HepG2 (cell line): ENCODE measurements at regions not wholly inside any gene's neighbourhood (a gene's known extent, or its start where the extent isn't known, plus 50 kb on each side); places are given as distances from the start of the nearest gene placed in this dataset.

Experiments
- ATAC-seq: fragments of 200-7000 bp; cut with Tn5 transposase; 3 replicates; pipeline ENCODE4 v1.9.1; 2020; ENCODE audit warnings: mild to moderate bottlenecking, moderate library complexity
- BruUV-seq: library from RNA; stranded (reverse); fragments of 400-500 nt; replicated peaks from 2 replicates; lab custom pipeline; 2021; lab: Mats Ljungman, UMichigan
- CTCF ChIA-PET: fragments of 300-600 bp; formaldehyde crosslinking; extraction: SDS; loops from one replicate; lab custom pipeline; 2021; ENCODE audit warnings: low total read pairs, inconsistent platforms, low intra/inter-chr PET ratio; lab: Yijun Ruan, JAX
- POLR2A ChIA-PET: fragments of 350-600 bp; sonication (Branson Sonifier 250); formaldehyde crosslinking; loops from one replicate; lab custom pipeline; 2020; ENCODE audit warnings: antibody characterized with exemption, inconsistent platforms; lab: Yijun Ruan, JAX
- DNase-seq: peaks from one replicate; pipeline ENCODE4 v3.0.0-alpha.2; 2015; ENCODE audit warnings: low spot score
- FAIRE-seq: peaks from 3 replicates; lab custom pipeline; 2011; peaks lifted over from hg19 to GRCh38; lab: Jason Lieb, UNC
- H2AFZ ChIP-seq: one replicate; pipeline ENCODE4 v1.6.1; 2011; ENCODE audit warnings: low read length, inconsistent platforms
- H3K27ac ChIP-seq: fragments of 300-600 bp; 3 replicates; pipeline ENCODE4 v1.8.0; 2011; ENCODE audit warnings: mixed run types, mild to moderate bottlenecking, mixed read lengths, low read length, inconsistent platforms; ENCODE audit not compliant: insufficient read depth; ENCODE audit errors: extremely low read length
- H3K27me3 ChIP-seq, 2 experiments: fragments of 200-600 bp in 1 of 2; 2 replicates in 1 of 2; 3 replicates in 1 of 2; pipeline versions ENCODE4 v1.6.0 to v1.8.0; 2011; ENCODE audit warnings: low read length in 2 of 2, mild to moderate bottlenecking in 2 of 2, moderate library complexity in 2 of 2, inconsistent platforms in 1 of 2; ENCODE audit not compliant: insufficient read depth in 2 of 2, control insufficient read depth in 1 of 2
- H3K36me3 ChIP-seq, 2 experiments: fragments of 200-600 bp in 1 of 2; replicated peaks in 1 of 2; 2 replicates in 1 of 2; 3 replicates in 1 of 2; pipeline versions ENCODE4 v1.5.1 to v1.8.0; 2011; ENCODE audit warnings: low read length in 2 of 2, inconsistent platforms in 1 of 2; ENCODE audit not compliant: insufficient read depth in 2 of 2, control insufficient read depth in 1 of 2
- H3K4me1 ChIP-seq: 2 replicates; pipeline ENCODE4 v1.5.1; 2012; ENCODE audit warnings: low read length, inconsistent platforms; ENCODE audit not compliant: insufficient read depth
- H3K4me2 ChIP-seq: 2 replicates; pipeline ENCODE4 v1.6.0; 2011; ENCODE audit warnings: low read depth, low read length, inconsistent platforms
- H3K4me3 ChIP-seq, 3 experiments: fragments of 200-600 bp in 1 of 3; sonication (generic), shearing (Covaris generic) in 1 of 3; replicated peaks in 1 of 3; 2 replicates each; pipeline ENCODE4 v1.5.1; 2011 to 2016; ENCODE audit warnings: low read length in 3 of 3, inconsistent platforms in 2 of 3, low read depth in 2 of 3, mild to moderate bottlenecking in 2 of 3, control low read depth in 1 of 3, mixed read lengths in 1 of 3; ENCODE audit not compliant: insufficient read depth in 1 of 3
- H3K79me2 ChIP-seq: one replicate; pipeline ENCODE4 v1.6.1; 2011; ENCODE audit warnings: low read length, inconsistent platforms; ENCODE audit not compliant: insufficient read depth
- H3K9ac ChIP-seq: 2 replicates; pipeline ENCODE4 v1.6.0; 2011; ENCODE audit warnings: mild to moderate bottlenecking, low read depth, low read length, inconsistent platforms; ENCODE audit not compliant: insufficient read depth
- H3K9me3 ChIP-seq: 2 replicates; pipeline ENCODE4 v1.5.1; 2012; ENCODE audit warnings: mild to moderate bottlenecking, low read length
- H4K20me1 ChIP-seq: 2 replicates; pipeline ENCODE4 v1.6.0; 2011; ENCODE audit warnings: inconsistent platforms, mild to moderate bottlenecking, low read length, moderate library complexity; ENCODE audit not compliant: insufficient read depth
- BRF2 ChIP-seq: sonication (generic); formaldehyde crosslinking; IDR thresholded peaks from 2 replicates; pipeline ENCODE4 v1.8.1; 2022; ENCODE audit warnings: mild to moderate bottlenecking, missing genetic modification reagents
- ISX ChIP-seq: sonication (generic); formaldehyde crosslinking; conservative IDR thresholded peaks from 2 replicates; pipeline ENCODE4 v1.5.0; 2020; ENCODE audit warnings: missing genetic modification reagents
- JUN ChIP-seq: sonication (generic); formaldehyde crosslinking; IDR thresholded peaks from 2 replicates; pipeline ENCODE4 v1.4.0; 2020; ENCODE audit warnings: mild to moderate bottlenecking, missing genetic modification reagents
- NFAT5 ChIP-seq: sonication (generic); formaldehyde crosslinking; IDR thresholded peaks from 2 replicates; pipeline ENCODE4 v1.4.0; 2020; ENCODE audit warnings: missing genetic modification reagents
- PHF5A ChIP-seq: IDR thresholded peaks from one replicate; pipeline ENCODE4 v1.6.1; 2018; ENCODE audit warnings: low read depth, missing genetic modification reagents; ENCODE audit not compliant: unreplicated experiment
- PRDM15 ChIP-seq: sonication (generic); formaldehyde crosslinking; IDR thresholded peaks from 2 replicates; pipeline ENCODE4 v1.4.0; 2020; ENCODE audit warnings: missing genetic modification reagents
- TP53 ChIP-seq: sonication (generic); formaldehyde crosslinking; conservative IDR thresholded peaks from 2 replicates; pipeline ENCODE4 v1.4.0; 2020; ENCODE audit warnings: missing genetic modification reagents
- ZBTB38 ChIP-seq: sonication (generic); formaldehyde crosslinking; IDR thresholded peaks from 2 replicates; pipeline ENCODE4 v1.5.1; 2020; ENCODE audit warnings: mild to moderate bottlenecking, missing genetic modification reagents
- ZMYM4 ChIP-seq: sonication (generic); formaldehyde crosslinking; IDR thresholded peaks from 2 replicates; pipeline ENCODE4 v1.8.1; 2023; ENCODE audit warnings: mild to moderate bottlenecking, missing genetic modification reagents
- ZNF225 ChIP-seq: sonication (generic); formaldehyde crosslinking; IDR thresholded peaks from 2 replicates; pipeline ENCODE4 v1.4.0; 2020; ENCODE audit warnings: mild to moderate bottlenecking, missing genetic modification reagents
- ZNF280B ChIP-seq: sonication (generic); formaldehyde crosslinking; IDR thresholded peaks from 2 replicates; pipeline ENCODE4 v1.5.0; 2020; ENCODE audit warnings: missing genetic modification reagents, mild to moderate bottlenecking, borderline replicate concordance
- in situ Hi-C: cut with HindIII; loops from 2 replicates; pipeline ENCODE4 v1.10.0; 2017; ENCODE audit warnings: low pct_unique_long_range_greater_than_20kb; ENCODE audit not compliant: extremely low pct_ligation_motif_present
- intact Hi-C: fragments of 100-400 bp; cut with micrococcal nuclease; formaldehyde crosslinking; loops from one replicate; pipeline ENCODE4 v1.10.0; 2022; ENCODE audit not compliant: unreplicated experiment

- intact Hi-C loops, result no loop called here
- H4K20me1 ChIP-seq, result no peaks in the 10 kb centered on the region
- POLR2A ChIA-PET, result no interaction called here
- no peaks in the 10 kb centered on the region for H3K4me1 ChIP-seq
- in situ Hi-C loops, result no loop called here
- BruUV-seq, result no TSS peak
- TF ChIP-seq ISX (CRISPR knock-in tag), result no peak
- TF ChIP-seq JUN (CRISPR knock-in tag), result no peak
- no peak for TF ChIP-seq ZMYM4 (CRISPR knock-in tag)
- no peak for TF ChIP-seq BRF2
- TF ChIP-seq ZBTB38, result no peak
- no peak for TF ChIP-seq TP53
- no peak for TF ChIP-seq ZNF280B (CRISPR knock-in tag)
- TF ChIP-seq NFAT5, result no peak
- TF ChIP-seq PRDM15 (CRISPR knock-in tag), result no peak
- no peak for TF ChIP-seq PHF5A (CRISPR knock-in tag)
- TF ChIP-seq ZNF225 (CRISPR knock-in tag), result no peak
- no peak overlapping the region for H3K27ac ChIP-seq
- H3K79me2 ChIP-seq, result no peaks in the 10 kb centered on the region
- CTCF ChIA-PET, result no interaction called here
- H3K4me3 ChIP-seq, result no peak overlapping the region
- no peaks in the 10 kb centered on the region for H3K27me3 ChIP-seq
- no peak overlapping the region for H2AFZ ChIP-seq
- no peak overlapping the region for H3K4me2 ChIP-seq
- no peak overlapping the region for H3K9ac ChIP-seq
- peaks cover 10% of the 10 kb centered on the region; the same call in 1 of the 2 replicates for H3K9me3 ChIP-seq
- no peaks in the 10 kb centered on the region for H3K36me3 ChIP-seq
- ATAC-seq (no peak), FAIRE-seq (no peak), DNase-seq (no peak)
Measured at GRCh38 chr2:180356676-180357075, 349.6 kb upstream of the CWC22 start.
